Endothelial cell of umbilical vein (primary cell): ENCODE measurements at regions not wholly inside any gene's neighbourhood (a gene's known extent, or its start where the extent isn't known, plus 50 kb on each side); places are given as distances from the start of the nearest gene placed in this dataset.

ENCODE experiments used
- BruUV-seq: library from RNA; stranded (reverse); fragments of 400-500 nt; replicated peaks from 2 replicates; lab custom pipeline; 2021; lab: Mats Ljungman, UMichigan
- CTCF ChIA-PET: fragments of 300-600, 350-600 bp; sonication (Branson Sonifier 250); formaldehyde crosslinking; loops from one replicate; lab custom pipeline; 2021; ENCODE audit warnings: antibody characterized with exemption, inconsistent platforms; lab: Charles Lee
- POLR2A ChIA-PET: fragments of 300-600, 350-600 bp; sonication (Branson Sonifier 250); formaldehyde crosslinking; loops from one replicate; lab custom pipeline; 2021; ENCODE audit warnings: antibody characterized with exemption, inconsistent platforms; lab: Charles Lee
- DNase-seq: peaks from one replicate; pipeline ENCODE4 v3.0.0-alpha.2; 2011; ENCODE audit warnings: low read depth, low spot score
- FAIRE-seq: peaks from 2 replicates; lab custom pipeline; 2011; peaks lifted over from hg19 to GRCh38; lab: Jason Lieb, UNC
- H2AFZ ChIP-seq: 2 replicates; pipeline ENCODE4 v1.6.0; 2012; ENCODE audit warnings: low read depth, low read length, control low read depth, inconsistent platforms
- H3K27ac ChIP-seq: 2 replicates; pipeline ENCODE4 v1.5.1; 2011; ENCODE audit warnings: low read depth, mild to moderate bottlenecking, control low read depth, low read length, moderate library complexity; ENCODE audit not compliant: insufficient read depth
- H3K27me3 ChIP-seq, 2 experiments: 2 replicates each; pipeline versions ENCODE4 v1.6.0 to v1.6.1; 2011; ENCODE audit warnings: low read length in 2 of 2, mixed read lengths in 1 of 2; ENCODE audit not compliant: control insufficient read depth in 2 of 2, insufficient read depth in 2 of 2
- H3K36me3 ChIP-seq, 2 experiments: 2 replicates in 1 of 2; 3 replicates in 1 of 2; pipeline ENCODE4 v1.5.1; 2011; ENCODE audit warnings: low read length in 2 of 2, mild to moderate bottlenecking in 1 of 2, moderate library complexity in 1 of 2; ENCODE audit not compliant: control insufficient read depth in 2 of 2, insufficient read depth in 2 of 2; ENCODE audit errors: extremely low read depth in 1 of 2
- H3K4me1 ChIP-seq: 3 replicates; pipeline ENCODE4 v1.5.1; 2011; ENCODE audit warnings: mild to moderate bottlenecking, low read length; ENCODE audit not compliant: control insufficient read depth, insufficient read depth; ENCODE audit errors: extremely low read depth
- H3K4me2 ChIP-seq: 2 replicates; pipeline ENCODE4 v1.6.1; 2011; ENCODE audit warnings: low read length, control low read depth, mixed read lengths; ENCODE audit not compliant: insufficient read depth
- H3K4me3 ChIP-seq, 3 experiments: fragments of 200-600 bp in 1 of 3; sonication (generic), shearing (Covaris generic) in 1 of 3; replicated peaks in 1 of 3; 2 replicates each; pipeline ENCODE4 v1.5.1; 2011 to 2016; ENCODE audit warnings: control low read depth in 3 of 3, low read length in 3 of 3, mild to moderate bottlenecking in 2 of 3, inconsistent platforms in 1 of 3, low read depth in 1 of 3, moderate library complexity in 1 of 3; ENCODE audit not compliant: insufficient read depth in 1 of 3
- H3K79me2 ChIP-seq: 2 replicates; pipeline ENCODE4 v1.6.0; 2012; ENCODE audit warnings: low read length, inconsistent platforms; ENCODE audit not compliant: control insufficient read depth, insufficient read depth
- H3K9ac ChIP-seq: replicated peaks from 2 replicates; pipeline ENCODE3; 2011; ENCODE audit warnings: low read length, control low read depth; ENCODE audit not compliant: insufficient read depth; ENCODE audit errors: extremely low read depth
- H3K9me1 ChIP-seq: replicated peaks from 3 replicates; pipeline ENCODE4 v1.6.0; 2011; ENCODE audit warnings: mild to moderate bottlenecking, low read length; ENCODE audit not compliant: control insufficient read depth, insufficient read depth; ENCODE audit errors: extremely low read depth
- H3K9me3 ChIP-seq: replicated peaks from 2 replicates; pipeline ENCODE4 v1.5.1; 2012; ENCODE audit warnings: low read length, inconsistent platforms; ENCODE audit not compliant: control insufficient read depth, insufficient read depth
- H4K20me1 ChIP-seq: replicated peaks from 2 replicates; pipeline ENCODE3; 2011; ENCODE audit warnings: mild to moderate bottlenecking, low read length; ENCODE audit not compliant: control insufficient read depth, insufficient read depth; ENCODE audit errors: extremely low read depth
- EZH2 ChIP-seq: IDR thresholded peaks from 2 replicates; pipeline ENCODE4 v1.6.1; 2012; ENCODE audit warnings: borderline replicate concordance, low read depth, mild to moderate bottlenecking, moderate library complexity, low read length, inconsistent platforms; ENCODE audit not compliant: severe bottlenecking
- FOS ChIP-seq: IDR thresholded peaks from 2 replicates; pipeline ENCODE4 v1.6.1; 2011; ENCODE audit warnings: mild to moderate bottlenecking, low read length, moderate library complexity, borderline replicate concordance; ENCODE audit not compliant: insufficient read depth
- GATA2 ChIP-seq: IDR thresholded peaks from 2 replicates; pipeline ENCODE4 v1.7.0; 2011; ENCODE audit warnings: low read depth, mild to moderate bottlenecking, moderate library complexity, mixed read lengths, low read length; ENCODE audit not compliant: insufficient read length, insufficient read depth
- JUN ChIP-seq: IDR thresholded peaks from 2 replicates; pipeline ENCODE4 v1.6.1; 2011; ENCODE audit warnings: borderline replicate concordance, low read depth; ENCODE audit not compliant: insufficient read length, insufficient read depth
- MYC ChIP-seq: IDR thresholded peaks from one replicate; pipeline ENCODE4 v1.6.1; 2011; ENCODE audit warnings: mild to moderate bottlenecking, low read depth, low read length
- POLR2A ChIP-seq: IDR thresholded peaks from 2 replicates; pipeline ENCODE4 v1.6.1; 2012; ENCODE audit warnings: low read depth, mild to moderate bottlenecking, control low read depth, low read length
- POLR2AphosphoS5 ChIP-seq: IDR thresholded peaks from 2 replicates; pipeline ENCODE4 v1.6.1; 2012; ENCODE audit warnings: low read depth, mild to moderate bottlenecking, control low read depth, low read length, moderate library complexity; ENCODE audit not compliant: insufficient read depth
- dilution Hi-C: fragments of 300-500 bp; cut with MboI; formaldehyde crosslinking; loops from one replicate; pipeline ENCODE4 v1.15.0; 2019; ENCODE audit warnings: low sequenced_read_pairs; ENCODE audit not compliant: extremely low pct_ligation_motif_present
- intact Hi-C: fragments of 100-400 bp; cut with micrococcal nuclease; formaldehyde crosslinking; loops from one replicate; pipeline ENCODE4 v1.10.0; 2022
- TF ChIP-seq, protein P1 (sequence below), 2 donors: IDR thresholded peaks; 1 replicate in 1 of 2; 2 replicates in 1 of 2; pipeline ENCODE4 v1.5.1; 2011; ENCODE audit warnings: low read length in 2 of 2, mild to moderate bottlenecking in 2 of 2, moderate library complexity in 2 of 2, control low read depth in 1 of 2, inconsistent platforms in 1 of 2, low read depth in 1 of 2; ENCODE audit not compliant: insufficient read depth in 1 of 2; ENCODE audit errors: extremely low read depth in 1 of 2
- TF ChIP-seq, protein P2 (sequence below): IDR thresholded peaks from 2 replicates; pipeline ENCODE4 v1.6.1; 2011; ENCODE audit not compliant: insufficient read depth, insufficient read length

DNA sequence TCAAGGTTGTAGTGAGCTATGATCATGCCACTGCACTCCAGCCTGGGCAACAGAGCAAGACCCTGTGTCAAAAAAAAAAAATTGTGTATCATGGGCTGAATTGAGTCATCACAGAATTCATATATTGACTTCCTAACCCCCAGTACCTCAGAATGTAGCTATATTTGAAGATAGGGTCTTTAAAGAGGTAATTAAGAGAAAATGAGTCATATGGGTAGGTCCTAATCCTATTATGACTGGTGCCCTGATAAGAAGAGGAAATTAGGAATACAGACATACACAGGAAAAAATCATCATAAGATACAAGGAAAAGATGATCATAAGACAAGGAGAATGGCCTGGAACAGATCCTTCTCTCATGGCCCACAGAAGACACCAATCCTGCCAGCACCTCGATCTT, 466.4 kb upstream of the ACVR2A start:
- no peaks in the 10 kb centered on the region for H4K20me1 ChIP-seq
- POLR2A ChIA-PET = no interaction called here
- CTCF ChIA-PET = no interaction called here
- H2AFZ ChIP-seq = no peak overlapping the region
- no peaks in the 10 kb centered on the region for H3K9me1 ChIP-seq
- H3K36me3 ChIP-seq = no peaks in the 10 kb centered on the region
- intact Hi-C loops = no loop called here
- H3K4me2 ChIP-seq = no peak overlapping the region
- FAIRE-seq (no peak), DNase-seq (no peak)
- no peaks in the 10 kb centered on the region for H3K79me2 ChIP-seq
- H3K27ac ChIP-seq = no peak overlapping the region
- no peak overlapping the region for H3K4me3 ChIP-seq
- H3K4me1 ChIP-seq = no peaks in the 10 kb centered on the region
- H3K9me3 ChIP-seq = no peaks in the 10 kb centered on the region
- H3K27me3 ChIP-seq = no peaks in the 10 kb centered on the region
- H3K9ac ChIP-seq = no peak overlapping the region
- dilution Hi-C loops = no loop called here
- TF ChIP-seq MYC = no peak
- no peak for TF ChIP-seq POLR2AphosphoS5
- TF ChIP-seq JUN = no peak
- BruUV-seq = no TSS peak

DNA sequence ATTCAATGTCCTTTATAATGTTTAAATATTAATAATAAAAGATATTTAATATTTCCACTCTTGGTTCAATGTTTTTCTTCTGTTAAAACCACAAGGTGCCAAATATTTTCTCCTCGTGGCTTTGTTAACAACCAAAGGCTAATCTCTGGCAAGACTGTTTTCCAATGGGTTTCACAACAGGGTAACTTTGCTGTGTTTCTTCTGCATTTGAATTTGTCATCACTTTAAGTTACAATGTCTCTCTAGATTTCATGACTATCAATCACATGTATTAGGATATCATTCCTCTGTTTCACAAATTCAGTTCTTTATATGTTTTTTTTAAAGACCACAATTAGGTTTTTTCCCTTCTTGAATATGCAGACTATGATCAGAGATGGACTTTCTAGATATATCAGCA, 469.8 kb upstream of the ACVR2A start:
- H3K27ac ChIP-seq = no peak overlapping the region
- TF ChIP-seq, protein P1, sequence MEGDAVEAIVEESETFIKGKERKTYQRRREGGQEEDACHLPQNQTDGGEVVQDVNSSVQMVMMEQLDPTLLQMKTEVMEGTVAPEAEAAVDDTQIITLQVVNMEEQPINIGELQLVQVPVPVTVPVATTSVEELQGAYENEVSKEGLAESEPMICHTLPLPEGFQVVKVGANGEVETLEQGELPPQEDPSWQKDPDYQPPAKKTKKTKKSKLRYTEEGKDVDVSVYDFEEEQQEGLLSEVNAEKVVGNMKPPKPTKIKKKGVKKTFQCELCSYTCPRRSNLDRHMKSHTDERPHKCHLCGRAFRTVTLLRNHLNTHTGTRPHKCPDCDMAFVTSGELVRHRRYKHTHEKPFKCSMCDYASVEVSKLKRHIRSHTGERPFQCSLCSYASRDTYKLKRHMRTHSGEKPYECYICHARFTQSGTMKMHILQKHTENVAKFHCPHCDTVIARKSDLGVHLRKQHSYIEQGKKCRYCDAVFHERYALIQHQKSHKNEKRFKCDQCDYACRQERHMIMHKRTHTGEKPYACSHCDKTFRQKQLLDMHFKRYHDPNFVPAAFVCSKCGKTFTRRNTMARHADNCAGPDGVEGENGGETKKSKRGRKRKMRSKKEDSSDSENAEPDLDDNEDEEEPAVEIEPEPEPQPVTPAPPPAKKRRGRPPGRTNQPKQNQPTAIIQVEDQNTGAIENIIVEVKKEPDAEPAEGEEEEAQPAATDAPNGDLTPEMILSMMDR (IDR thresholded peaks at IDR 0.05; ENCODE audit: extremely low read depth in 1 of 2, insufficient read depth in 1 of 2, low read depth in 1 of 2, low read length in 2 of 2) = no peak
- TF ChIP-seq FOS (no peak), POLR2AphosphoS5 (no peak), EZH2 (no peak), GATA2 (no peak), POLR2A (no peak), JUN (no peak), MYC (no peak)
- TF ChIP-seq, protein P2, sequence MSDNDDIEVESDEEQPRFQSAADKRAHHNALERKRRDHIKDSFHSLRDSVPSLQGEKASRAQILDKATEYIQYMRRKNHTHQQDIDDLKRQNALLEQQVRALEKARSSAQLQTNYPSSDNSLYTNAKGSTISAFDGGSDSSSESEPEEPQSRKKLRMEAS = no peak
- DNase-seq (no peak), FAIRE-seq (no peak)
- H3K36me3 ChIP-seq = no peaks in the 10 kb centered on the region
- H3K4me2 ChIP-seq = no peak overlapping the region
- H3K79me2 ChIP-seq = no peaks in the 10 kb centered on the region
- CTCF ChIA-PET = no interaction called here
- intact Hi-C loops (no loop called here), dilution Hi-C loops (no loop called here)
- H3K9ac ChIP-seq = no peak overlapping the region
- no peaks in the 10 kb centered on the region for H4K20me1 ChIP-seq
- no TSS peak for BruUV-seq
- no peaks in the 10 kb centered on the region for H3K4me1 ChIP-seq
- no peaks in the 10 kb centered on the region for H3K9me3 ChIP-seq
- no peaks in the 10 kb centered on the region for H3K9me1 ChIP-seq
- H3K27me3 ChIP-seq = no peaks in the 10 kb centered on the region
- POLR2A ChIA-PET = no interaction called here
- H2AFZ ChIP-seq = no peak overlapping the region
- H3K4me3 ChIP-seq = no peak overlapping the region
